ENCODE measurements at regions not wholly inside any gene's neighbourhood (a gene's known extent, or its start where the extent isn't known, plus 50 kb on each side); places are given as distances from the start of the nearest gene placed in this dataset.

GRCh38 chr12:24244801-24245200 lies 295.3 kb upstream of the SOX5 start:
- TF ChIP-seq CTCF (IDR thresholded peaks at IDR 0.05; ENCODE audit: insufficient read depth, low read length, poor library complexity, severe bottlenecking) (no peak), EZH2phosphoT487 (conservative IDR thresholded peaks at IDR 0.05; ENCODE audit: low read length) (no peak)
